ENCODE measurements at regions not wholly inside any gene's neighbourhood (a gene's known extent, or its start where the extent isn't known, plus 50 kb on each side); places are given as distances from the start of the nearest gene placed in this dataset.

- intact Hi-C loops (cut with DNase I): no loop called here
- H3K4me3 ChIP-seq: no peak overlapping the region
- TF ChIP-seq CTCF (IDR thresholded peaks at IDR 0.05): no peak
- no peak overlapping the region for H3K27ac ChIP-seq
- no peak for ATAC-seq
- H3K9me3 ChIP-seq: no peaks in the 10 kb centered on the region
- H3K27me3 ChIP-seq: no peaks in the 10 kb centered on the region
- no peaks in the 10 kb centered on the region for H3K4me1 ChIP-seq
- peak in 2 of 4 donors; percentile 4 to 32 for DNase-seq
- H3K36me3 ChIP-seq: no peaks in the 10 kb centered on the region
These were observed 279.6 kb downstream of the PCDH20 start for GRCh38 chr13:61136093-61136492.

- no peaks in the 10 kb centered on the region for H3K36me3 ChIP-seq
- intact Hi-C loops (cut with DNase I): no loop called here
- no peak overlapping the region for H3K27ac ChIP-seq
- H3K9me3 ChIP-seq: no peaks in the 10 kb centered on the region
- no peak for TF ChIP-seq CTCF (IDR thresholded peaks at IDR 0.05)
- ATAC-seq (no peak), DNase-seq (no peak)
- H3K27me3 ChIP-seq: no peaks in the 10 kb centered on the region
- no peak overlapping the region for H3K4me3 ChIP-seq
- no peaks in the 10 kb centered on the region for H3K4me1 ChIP-seq
These were observed 280.1 kb downstream of the PCDH20 start for GRCh38 chr13:61135583-61135982.

GRCh38 chr13:61128850-61129645 lies 286.6 kb downstream of the PCDH20 start:
- TF ChIP-seq CTCF (IDR thresholded peaks at IDR 0.05): no peak

GRCh38 chr13:61123538-61124289 lies 291.9 kb downstream of the PCDH20 start:
- no peak for ATAC-seq
- no peak for DNase-seq
- H3K27ac ChIP-seq: no peak overlapping the region
- no peak overlapping the region for H3K4me3 ChIP-seq
- intact Hi-C loops (cut with DNase I): no loop called here
- no peaks in the 10 kb centered on the region for H3K27me3 ChIP-seq
- H3K36me3 ChIP-seq: no peaks in the 10 kb centered on the region
- no peaks in the 10 kb centered on the region for H3K9me3 ChIP-seq
- H3K4me1 ChIP-seq: no peaks in the 10 kb centered on the region
- no peak for TF ChIP-seq CTCF (IDR thresholded peaks at IDR 0.05)

More at GRCh38 chr13:61128850-61129645, 286.6 kb downstream of the PCDH20 start:
- intact Hi-C loops (cut with DNase I): no loop called here
- Histone ChIP-seq H3K27me3 (no peaks in the 10 kb centered on the region), H3K27ac (no peak overlapping the region), H3K4me1 (no peaks in the 10 kb centered on the region), H3K36me3 (no peaks in the 10 kb centered on the region), H3K9me3 (no peaks in the 10 kb centered on the region), H3K4me3 (no peak overlapping the region)
- DNase-seq (no peak), ATAC-seq (no peak)

- no peak overlapping the region for H3K27ac ChIP-seq
- peaks cover 0 to 29% of the 10 kb centered on the region in 2 donors for H3K9me3 ChIP-seq
- no peak for TF ChIP-seq CTCF (IDR thresholded peaks at IDR 0.05)
- DNase-seq (peak in 1 of 4 donors; percentile 37), ATAC-seq (no peak)
- intact Hi-C loops (cut with DNase I): no loop called here
- no peaks in the 10 kb centered on the region for H3K27me3 ChIP-seq
- no peaks in the 10 kb centered on the region for H3K4me1 ChIP-seq
- H3K4me3 ChIP-seq: no peak overlapping the region
- no peaks in the 10 kb centered on the region for H3K36me3 ChIP-seq
These were observed 302.4 kb downstream of the PCDH20 start for GRCh38 chr13:61113140-61113658.

Measured in left lung (tissue), 4 donors.